ENCODE measurements at regions not wholly inside any gene's neighbourhood (a gene's known extent, or its start where the extent isn't known, plus 50 kb on each side); places are given as distances from the start of the nearest gene placed in this dataset.

- H3K4me3 ChIP-seq (ENCODE audit: low read depth in 1 of 5, low read length in 5 of 5): no peak overlapping the region
- peaks cover 0 to 9% (median 4%) of the 10 kb centered on the region in 5 donors for H3K27me3 ChIP-seq (ENCODE audit: control insufficient read depth in 5 of 5, insufficient read depth in 4 of 5, low read length in 5 of 5)
- H3K9ac ChIP-seq (ENCODE audit: low read length in 5 of 5): no peak overlapping the region
- no peak overlapping the region for H3K27ac ChIP-seq (ENCODE audit: low read depth, low read length)
- H3K4me1 ChIP-seq (ENCODE audit: control insufficient read depth in 5 of 5, insufficient read depth in 5 of 5, low read length in 5 of 5): no peaks in the 10 kb centered on the region
- H3K36me3 ChIP-seq (ENCODE audit: control insufficient read depth in 5 of 5, insufficient read depth in 5 of 5, low read length in 5 of 5): no peaks in the 10 kb centered on the region
- H3K9me3 ChIP-seq (ENCODE audit: control insufficient read depth in 5 of 5, low read length in 5 of 5): no peaks in the 10 kb centered on the region
Observed at GRCh38 chr15:72932472-72932871, 119.8 kb upstream of the NEO1 start.

- Histone ChIP-seq H3K4me1 (ENCODE audit: control insufficient read depth in 5 of 5, insufficient read depth in 5 of 5, low read length in 5 of 5) (no peaks in the 10 kb centered on the region), H3K4me3 (ENCODE audit: low read depth in 1 of 5, low read length in 5 of 5) (no peak overlapping the region), H3K27me3 (ENCODE audit: control insufficient read depth in 5 of 5, insufficient read depth in 4 of 5, low read length in 5 of 5) (peaks cover 0 to 7% (median 2%) of the 10 kb centered on the region in 5 donors), H3K9me3 (ENCODE audit: control insufficient read depth in 5 of 5, low read length in 5 of 5) (no peaks in the 10 kb centered on the region), H3K9ac (ENCODE audit: low read length in 5 of 5) (no peak overlapping the region), H3K36me3 (ENCODE audit: control insufficient read depth in 5 of 5, insufficient read depth in 5 of 5, low read length in 5 of 5) (no peaks in the 10 kb centered on the region), H3K27ac (ENCODE audit: low read depth, low read length) (no peak overlapping the region)
Observed at GRCh38 chr15:72927451-72927850, 124.8 kb upstream of the NEO1 start.

GRCh38 chr15:72925661-72926060, 126.6 kb upstream of the NEO1 start:
- Histone ChIP-seq H3K27me3 (ENCODE audit: control insufficient read depth in 5 of 5, insufficient read depth in 4 of 5, low read length in 5 of 5) (peaks cover 0 to 2% (median 0%) of the 10 kb centered on the region in 5 donors), H3K4me3 (ENCODE audit: low read depth in 1 of 5, low read length in 5 of 5) (no peak overlapping the region), H3K9me3 (ENCODE audit: control insufficient read depth in 5 of 5, low read length in 5 of 5) (no peaks in the 10 kb centered on the region), H3K4me1 (ENCODE audit: control insufficient read depth in 5 of 5, insufficient read depth in 5 of 5, low read length in 5 of 5) (no peaks in the 10 kb centered on the region), H3K36me3 (ENCODE audit: control insufficient read depth in 5 of 5, insufficient read depth in 5 of 5, low read length in 5 of 5) (no peaks in the 10 kb centered on the region), H3K27ac (ENCODE audit: low read depth, low read length) (no peak overlapping the region), H3K9ac (ENCODE audit: low read length in 5 of 5) (no peak overlapping the region)

- no peaks in the 10 kb centered on the region for H3K9me3 ChIP-seq (ENCODE audit: control insufficient read depth in 5 of 5, low read length in 5 of 5)
- peaks cover 0 to 2% (median 0%) of the 10 kb centered on the region in 5 donors for H3K27me3 ChIP-seq (ENCODE audit: control insufficient read depth in 5 of 5, insufficient read depth in 4 of 5, low read length in 5 of 5)
- no peak overlapping the region for H3K4me3 ChIP-seq (ENCODE audit: low read depth in 1 of 5, low read length in 5 of 5)
Observed at GRCh38 chr15:72923289-72923688, 129.0 kb upstream of the NEO1 start.

GRCh38 chr15:72920551-72920950, 131.7 kb upstream of the NEO1 start:
- Histone ChIP-seq H3K27ac (ENCODE audit: low read depth, low read length) (no peak overlapping the region), H3K4me3 (ENCODE audit: low read depth in 1 of 5, low read length in 5 of 5) (no peak overlapping the region), H3K36me3 (ENCODE audit: control insufficient read depth in 5 of 5, insufficient read depth in 5 of 5, low read length in 5 of 5) (no peaks in the 10 kb centered on the region), H3K27me3 (ENCODE audit: control insufficient read depth in 5 of 5, insufficient read depth in 4 of 5, low read length in 5 of 5) (peaks cover 0 to 2% (median 0%) of the 10 kb centered on the region in 5 donors), H3K9ac (ENCODE audit: low read length in 5 of 5) (no peak overlapping the region), H3K4me1 (ENCODE audit: control insufficient read depth in 5 of 5, insufficient read depth in 5 of 5, low read length in 5 of 5) (no peaks in the 10 kb centered on the region), H3K9me3 (ENCODE audit: control insufficient read depth in 5 of 5, low read length in 5 of 5) (no peaks in the 10 kb centered on the region)

More at GRCh38 chr15:72923289-72923688, 129.0 kb upstream of the NEO1 start:
- no peaks in the 10 kb centered on the region for H3K36me3 ChIP-seq (ENCODE audit: control insufficient read depth in 5 of 5, insufficient read depth in 5 of 5, low read length in 5 of 5)
- H3K27ac ChIP-seq (ENCODE audit: low read depth, low read length): no peak overlapping the region
- H3K4me1 ChIP-seq (ENCODE audit: control insufficient read depth in 5 of 5, insufficient read depth in 5 of 5, low read length in 5 of 5): no peaks in the 10 kb centered on the region
- no peak overlapping the region for H3K9ac ChIP-seq (ENCODE audit: low read length in 5 of 5)

GRCh38 chr15:72919936-72920465, 132.3 kb upstream of the NEO1 start:
- no peak overlapping the region for H3K9ac ChIP-seq (ENCODE audit: low read length in 5 of 5)
- H3K4me1 ChIP-seq (ENCODE audit: control insufficient read depth in 5 of 5, insufficient read depth in 5 of 5, low read length in 5 of 5): no peaks in the 10 kb centered on the region
- H3K36me3 ChIP-seq (ENCODE audit: control insufficient read depth in 5 of 5, insufficient read depth in 5 of 5, low read length in 5 of 5): no peaks in the 10 kb centered on the region
- no peaks in the 10 kb centered on the region for H3K9me3 ChIP-seq (ENCODE audit: control insufficient read depth in 5 of 5, low read length in 5 of 5)
- no peak overlapping the region for H3K27ac ChIP-seq (ENCODE audit: low read depth, low read length)
- H3K27me3 ChIP-seq (ENCODE audit: control insufficient read depth in 5 of 5, insufficient read depth in 4 of 5, low read length in 5 of 5): peaks cover 0 to 2% (median 0%) of the 10 kb centered on the region in 5 donors
- H3K4me3 ChIP-seq (ENCODE audit: low read depth in 1 of 5, low read length in 5 of 5): no peak overlapping the region

GRCh38 chr15:72916897-72917296, 133.3 kb upstream of the ADPGK start:
- no peak overlapping the region for H3K4me3 ChIP-seq (ENCODE audit: low read depth in 1 of 5, low read length in 5 of 5)
- H3K9me3 ChIP-seq (ENCODE audit: control insufficient read depth in 5 of 5, low read length in 5 of 5): no peaks in the 10 kb centered on the region
- H3K36me3 ChIP-seq (ENCODE audit: control insufficient read depth in 5 of 5, insufficient read depth in 5 of 5, low read length in 5 of 5): no peaks in the 10 kb centered on the region
- peaks cover 0 to 4% (median 0%) of the 10 kb centered on the region in 5 donors for H3K27me3 ChIP-seq (ENCODE audit: control insufficient read depth in 5 of 5, insufficient read depth in 4 of 5, low read length in 5 of 5)
- H3K9ac ChIP-seq (ENCODE audit: low read length in 5 of 5): no peak overlapping the region
- H3K27ac ChIP-seq (ENCODE audit: low read depth, low read length): no peak overlapping the region
- H3K4me1 ChIP-seq (ENCODE audit: control insufficient read depth in 5 of 5, insufficient read depth in 5 of 5, low read length in 5 of 5): no peaks in the 10 kb centered on the region

- H3K4me1 ChIP-seq (ENCODE audit: control insufficient read depth in 5 of 5, insufficient read depth in 5 of 5, low read length in 5 of 5): no peaks in the 10 kb centered on the region
- no peaks in the 10 kb centered on the region for H3K9me3 ChIP-seq (ENCODE audit: control insufficient read depth in 5 of 5, low read length in 5 of 5)
- H3K4me3 ChIP-seq (ENCODE audit: low read depth in 1 of 5, low read length in 5 of 5): no peak overlapping the region
- H3K36me3 ChIP-seq (ENCODE audit: control insufficient read depth in 5 of 5, insufficient read depth in 5 of 5, low read length in 5 of 5): no peaks in the 10 kb centered on the region
- H3K27me3 ChIP-seq (ENCODE audit: control insufficient read depth in 5 of 5, insufficient read depth in 4 of 5, low read length in 5 of 5): peaks cover 0 to 4% (median 2%) of the 10 kb centered on the region in 5 donors
- H3K9ac ChIP-seq (ENCODE audit: low read length in 5 of 5): no peak overlapping the region
- H3K27ac ChIP-seq (ENCODE audit: low read depth, low read length): no peak overlapping the region
Observed at GRCh38 chr15:72916378-72916777, 132.8 kb upstream of the ADPGK start.

GRCh38 chr15:72915843-72916242, 132.3 kb upstream of the ADPGK start:
- H3K27me3 ChIP-seq (ENCODE audit: control insufficient read depth in 5 of 5, insufficient read depth in 4 of 5, low read length in 5 of 5): peaks cover 0 to 4% (median 2%) of the 10 kb centered on the region in 5 donors
- H3K36me3 ChIP-seq (ENCODE audit: control insufficient read depth in 5 of 5, insufficient read depth in 5 of 5, low read length in 5 of 5): no peaks in the 10 kb centered on the region
- no peak overlapping the region for H3K4me3 ChIP-seq (ENCODE audit: low read depth in 1 of 5, low read length in 5 of 5)
- H3K9ac ChIP-seq (ENCODE audit: low read length in 5 of 5): no peak overlapping the region
- no peaks in the 10 kb centered on the region for H3K9me3 ChIP-seq (ENCODE audit: control insufficient read depth in 5 of 5, low read length in 5 of 5)
- no peaks in the 10 kb centered on the region for H3K4me1 ChIP-seq (ENCODE audit: control insufficient read depth in 5 of 5, insufficient read depth in 5 of 5, low read length in 5 of 5)
- no peak overlapping the region for H3K27ac ChIP-seq (ENCODE audit: low read depth, low read length)

GRCh38 chr15:72912996-72913395, 129.4 kb upstream of the ADPGK start:
- peaks cover 0 to 4% (median 2%) of the 10 kb centered on the region in 5 donors for H3K27me3 ChIP-seq (ENCODE audit: control insufficient read depth in 5 of 5, insufficient read depth in 4 of 5, low read length in 5 of 5)
- H3K36me3 ChIP-seq (ENCODE audit: control insufficient read depth in 5 of 5, insufficient read depth in 5 of 5, low read length in 5 of 5): no peaks in the 10 kb centered on the region
- no peak overlapping the region for H3K27ac ChIP-seq (ENCODE audit: low read depth, low read length)
- H3K9me3 ChIP-seq (ENCODE audit: control insufficient read depth in 5 of 5, low read length in 5 of 5): no peaks in the 10 kb centered on the region
- no peaks in the 10 kb centered on the region for H3K4me1 ChIP-seq (ENCODE audit: control insufficient read depth in 5 of 5, insufficient read depth in 5 of 5, low read length in 5 of 5)
- no peak overlapping the region for H3K9ac ChIP-seq (ENCODE audit: low read length in 5 of 5)
- no peak overlapping the region for H3K4me3 ChIP-seq (ENCODE audit: low read depth in 1 of 5, low read length in 5 of 5)

All from subcutaneous abdominal adipose tissue (tissue), 5 donors.